ENCODE measurements at regions not wholly inside any gene's neighbourhood (a gene's known extent, or its start where the extent isn't known, plus 50 kb on each side); places are given as distances from the start of the nearest gene placed in this dataset.

DNA sequence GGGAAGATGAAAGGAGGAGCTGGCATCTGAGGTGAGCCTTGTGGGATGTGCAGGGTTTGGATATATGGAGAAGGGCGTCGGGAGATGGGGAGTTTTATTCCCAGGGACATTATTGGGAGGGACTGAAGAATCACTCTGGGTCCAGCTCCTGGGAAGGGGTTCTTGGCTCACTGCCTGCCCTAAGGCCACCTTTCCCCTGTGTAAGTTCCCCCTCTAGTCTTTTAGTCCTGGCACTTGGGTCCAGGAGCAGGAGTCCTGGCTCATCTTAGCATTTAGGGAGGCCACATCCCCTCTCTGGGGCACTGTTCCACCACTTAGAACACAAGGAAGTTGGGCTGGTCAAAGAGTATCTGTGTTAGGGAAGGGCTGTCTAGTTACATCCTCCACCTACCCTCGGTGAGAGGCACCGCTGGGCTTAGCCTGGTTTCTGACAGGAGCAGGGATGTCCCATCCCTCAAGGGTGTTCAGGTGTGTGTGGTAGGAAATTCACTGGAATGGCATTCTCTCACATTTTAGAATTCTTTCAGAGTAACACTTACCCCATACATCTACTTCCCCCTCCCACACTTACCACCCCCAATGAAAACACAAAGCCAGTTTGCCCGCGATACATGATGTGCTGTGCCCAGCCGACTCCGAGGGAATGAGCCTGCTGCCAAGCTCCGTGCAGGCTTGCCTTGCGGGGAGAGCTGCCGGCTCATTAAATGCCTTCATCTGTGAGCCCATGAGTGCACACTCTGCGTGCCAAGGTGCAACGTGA lies 86.7 kb downstream of the FAM43A start:
- no peak for TF ChIP-seq RAD21 (IDR thresholded peaks at IDR 0.05; ENCODE audit: low read depth)
- no peak for TF ChIP-seq ZBTB7A (IDR thresholded peaks at IDR 0.05; ENCODE audit: low read depth)
- no peak for TF ChIP-seq EGR1 (IDR thresholded peaks at IDR 0.05)
- no peak for TF ChIP-seq CEBPB (IDR thresholded peaks at IDR 0.05)
- no peak for TF ChIP-seq YY1 (IDR thresholded peaks at IDR 0.05; ENCODE audit: low read depth)
- no peak for TF ChIP-seq TAF1 (IDR thresholded peaks at IDR 0.05; ENCODE audit: low read depth)
- TF ChIP-seq CREB1 (IDR thresholded peaks at IDR 0.05; ENCODE audit: low read depth), result no peak
